Upper lobe of left lung (tissue), 4 donors: ENCODE measurements at regions not wholly inside any gene's neighbourhood (a gene's known extent, or its start where the extent isn't known, plus 50 kb on each side); places are given as distances from the start of the nearest gene placed in this dataset.

Experiments
- EP300 ChIP-seq, 4 donors: sonication (generic); formaldehyde crosslinking; IDR thresholded peaks; one replicate each; pipeline ENCODE4 v1.5.1; 2017; ENCODE audit warnings: antibody characterized with exemption in 4 of 4, control low read depth in 2 of 4
- POLR2A ChIP-seq, 4 donors: fragments of 450-650 bp; IDR thresholded peaks; one replicate each; pipeline ENCODE4 v1.5.1; 2016 to 2017; ENCODE audit warnings: antibody characterized with exemption in 4 of 4, mild to moderate bottlenecking in 2 of 4
- TF ChIP-seq, protein P1 (sequence below), 6 experiments: fragments of 450-650 bp in 4 of 6; fragments of 200-600 bp in 2 of 6; sonication (generic) in 2 of 6; IDR thresholded peaks; one replicate each; pipeline ENCODE4 v1.5.1; 2016 to 2019; ENCODE audit warnings: antibody characterized with exemption in 6 of 6

DNA sequence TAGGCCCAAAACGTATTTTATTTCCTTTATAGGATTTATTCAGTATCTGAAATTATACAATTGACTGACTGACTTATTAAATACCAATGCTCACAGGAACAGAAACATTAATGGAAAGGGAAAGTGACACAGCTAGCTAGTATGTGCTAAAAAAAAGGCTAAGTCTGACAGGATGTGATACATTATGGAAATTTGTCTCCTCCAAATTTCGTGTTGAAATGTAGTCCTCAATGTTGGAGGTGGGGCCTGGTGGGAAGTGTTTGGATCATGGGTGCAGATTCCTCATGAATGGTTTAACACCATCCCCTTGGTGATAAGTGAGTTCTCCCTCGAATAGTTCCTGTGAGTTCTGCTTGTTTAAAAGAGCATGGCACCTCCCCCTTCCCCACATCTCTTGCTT lies 70.6 kb upstream of the WDR75 start:
- no peak for TF ChIP-seq EP300 (IDR thresholded peaks at IDR 0.05)
- TF ChIP-seq, protein P1, sequence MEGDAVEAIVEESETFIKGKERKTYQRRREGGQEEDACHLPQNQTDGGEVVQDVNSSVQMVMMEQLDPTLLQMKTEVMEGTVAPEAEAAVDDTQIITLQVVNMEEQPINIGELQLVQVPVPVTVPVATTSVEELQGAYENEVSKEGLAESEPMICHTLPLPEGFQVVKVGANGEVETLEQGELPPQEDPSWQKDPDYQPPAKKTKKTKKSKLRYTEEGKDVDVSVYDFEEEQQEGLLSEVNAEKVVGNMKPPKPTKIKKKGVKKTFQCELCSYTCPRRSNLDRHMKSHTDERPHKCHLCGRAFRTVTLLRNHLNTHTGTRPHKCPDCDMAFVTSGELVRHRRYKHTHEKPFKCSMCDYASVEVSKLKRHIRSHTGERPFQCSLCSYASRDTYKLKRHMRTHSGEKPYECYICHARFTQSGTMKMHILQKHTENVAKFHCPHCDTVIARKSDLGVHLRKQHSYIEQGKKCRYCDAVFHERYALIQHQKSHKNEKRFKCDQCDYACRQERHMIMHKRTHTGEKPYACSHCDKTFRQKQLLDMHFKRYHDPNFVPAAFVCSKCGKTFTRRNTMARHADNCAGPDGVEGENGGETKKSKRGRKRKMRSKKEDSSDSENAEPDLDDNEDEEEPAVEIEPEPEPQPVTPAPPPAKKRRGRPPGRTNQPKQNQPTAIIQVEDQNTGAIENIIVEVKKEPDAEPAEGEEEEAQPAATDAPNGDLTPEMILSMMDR (IDR thresholded peaks at IDR 0.05) = no peak
- no peak for TF ChIP-seq POLR2A (IDR thresholded peaks at IDR 0.05)
